HG02798 (cell line): ENCODE measurements at regions not wholly inside any gene's neighbourhood (a gene's known extent, or its start where the extent isn't known, plus 50 kb on each side); places are given as distances from the start of the nearest gene placed in this dataset.

Experiments used
- ATAC-seq: cut with Tn5 transposase; IDR thresholded peaks from one replicate; pipeline ENCODE4 v1.9.1; 2021; ENCODE audit warnings: mild to moderate bottlenecking; ENCODE audit not compliant: unreplicated experiment, poor library complexity

DNA sequence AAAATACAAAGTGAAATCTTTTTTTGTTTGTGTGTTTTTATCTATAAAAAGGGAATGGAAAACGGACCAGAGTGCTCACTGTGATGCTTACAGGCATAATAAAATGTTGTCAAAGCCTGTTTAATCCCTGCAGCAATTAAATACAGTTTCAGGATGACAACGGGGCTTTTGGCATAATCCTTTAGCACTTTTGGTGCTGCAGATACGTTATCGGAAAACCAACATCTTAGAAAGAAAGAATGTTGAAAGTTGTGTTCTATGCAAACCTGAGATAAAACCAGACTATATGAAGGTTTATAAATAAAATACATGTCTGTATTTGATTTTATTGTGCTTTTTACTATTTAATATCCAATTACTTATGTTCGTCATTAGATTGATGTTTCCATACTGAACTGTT, 307.4 kb upstream of the DAB2 start:
- ATAC-seq: no peak

DNA sequence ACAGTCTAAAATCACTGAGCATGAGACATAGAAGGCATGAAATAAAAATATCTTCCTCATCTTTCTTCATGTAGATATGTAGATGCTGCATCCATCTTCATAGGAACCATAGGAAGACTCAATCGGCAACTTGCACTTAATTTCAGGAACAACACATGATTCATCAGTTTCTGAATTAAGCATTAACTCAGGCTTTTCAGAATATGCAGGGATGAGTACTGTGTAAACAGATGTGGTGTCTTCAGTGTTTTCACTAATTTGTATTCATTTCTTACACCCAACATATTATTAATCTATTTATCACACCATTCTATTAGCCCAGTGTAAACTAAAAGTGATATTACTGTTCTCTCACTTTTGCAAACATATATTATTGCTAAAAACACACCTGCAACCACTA, 305.9 kb upstream of the DAB2 start:
- no peak for ATAC-seq

GRCh38 chr5:39730006-39730405, 305.2 kb upstream of the DAB2 start:
- ATAC-seq: no peak

DNA sequence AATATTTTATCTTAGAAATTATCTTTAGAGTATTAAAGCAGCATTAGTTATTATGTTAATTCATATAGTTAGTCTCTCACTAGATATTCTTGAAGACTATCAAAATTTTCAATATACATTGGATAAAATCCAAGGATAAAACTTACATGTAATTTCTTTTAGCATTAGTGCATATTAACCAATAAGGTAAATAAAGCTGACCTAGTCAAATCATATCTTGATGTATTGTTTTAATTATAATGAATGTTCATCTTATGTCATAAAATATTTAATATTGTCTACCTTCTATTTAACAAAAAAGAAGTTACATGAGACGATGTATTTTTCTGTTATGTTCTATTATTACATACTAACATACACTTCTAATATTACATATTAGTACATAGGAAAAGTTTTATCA, 301.7 kb upstream of the DAB2 start:
- no peak for ATAC-seq

- ATAC-seq: no peak
Measured at GRCh38 chr5:39721394-39721793, 296.6 kb upstream of the DAB2 start.

DNA sequence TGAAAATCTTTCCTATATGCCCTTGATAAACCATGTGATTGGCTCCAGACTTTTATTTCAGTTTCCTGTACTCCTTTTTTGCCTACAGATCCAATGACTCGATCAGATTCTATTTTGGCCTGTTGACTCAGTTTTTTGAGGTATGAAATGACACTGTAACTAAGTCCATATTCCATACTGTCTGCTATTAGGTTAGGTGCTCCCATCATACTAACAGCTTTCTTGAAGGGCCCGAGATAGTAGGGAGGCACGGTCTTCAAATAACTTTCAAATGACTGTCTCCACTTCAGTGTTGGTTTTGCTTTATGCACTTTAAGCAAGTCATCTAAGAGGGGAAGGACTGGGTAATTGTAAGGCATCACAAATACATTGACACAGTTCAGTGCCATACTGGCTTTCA, 295.4 kb upstream of the DAB2 start:
- ATAC-seq: no peak

DNA sequence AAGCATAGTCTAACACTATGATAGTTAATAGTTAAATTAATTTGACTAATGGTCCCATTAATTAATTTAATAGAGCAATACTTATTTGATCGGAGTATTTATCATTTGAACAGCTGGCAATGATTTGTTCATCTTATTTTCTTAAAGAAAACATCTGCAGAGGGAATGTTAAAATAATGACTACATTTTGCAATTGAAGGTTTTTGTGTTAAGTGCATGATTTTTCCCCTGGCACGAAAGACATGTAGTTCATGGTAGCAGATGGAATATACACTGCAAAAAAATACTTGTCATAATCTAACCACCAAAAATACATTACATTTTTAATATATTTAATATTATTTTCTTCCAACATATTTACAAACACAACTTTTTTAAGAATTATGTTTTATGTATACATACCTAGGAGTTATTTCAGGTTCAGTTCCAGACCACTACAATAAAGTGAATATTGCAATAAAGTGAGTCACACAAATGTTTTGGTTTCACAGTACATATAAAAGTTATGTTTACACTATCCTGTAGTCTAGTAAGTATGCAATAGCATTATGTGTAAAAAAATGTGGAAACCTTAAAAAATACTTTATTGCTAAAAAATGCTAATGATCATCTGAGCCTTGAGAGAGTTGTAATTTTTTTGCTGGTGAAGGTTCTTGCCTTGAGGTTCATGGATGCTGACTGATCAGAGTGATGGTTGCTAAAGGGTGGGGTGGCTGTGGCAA, 292.6 kb upstream of the DAB2 start:
- ATAC-seq: no peak

GRCh38 chr5:39716532-39717028, 291.8 kb upstream of the DAB2 start:
- ATAC-seq: no peak

GRCh38 chr5:39714036-39714698, 289.4 kb upstream of the DAB2 start:
- peak; percentile 45 for ATAC-seq

DNA sequence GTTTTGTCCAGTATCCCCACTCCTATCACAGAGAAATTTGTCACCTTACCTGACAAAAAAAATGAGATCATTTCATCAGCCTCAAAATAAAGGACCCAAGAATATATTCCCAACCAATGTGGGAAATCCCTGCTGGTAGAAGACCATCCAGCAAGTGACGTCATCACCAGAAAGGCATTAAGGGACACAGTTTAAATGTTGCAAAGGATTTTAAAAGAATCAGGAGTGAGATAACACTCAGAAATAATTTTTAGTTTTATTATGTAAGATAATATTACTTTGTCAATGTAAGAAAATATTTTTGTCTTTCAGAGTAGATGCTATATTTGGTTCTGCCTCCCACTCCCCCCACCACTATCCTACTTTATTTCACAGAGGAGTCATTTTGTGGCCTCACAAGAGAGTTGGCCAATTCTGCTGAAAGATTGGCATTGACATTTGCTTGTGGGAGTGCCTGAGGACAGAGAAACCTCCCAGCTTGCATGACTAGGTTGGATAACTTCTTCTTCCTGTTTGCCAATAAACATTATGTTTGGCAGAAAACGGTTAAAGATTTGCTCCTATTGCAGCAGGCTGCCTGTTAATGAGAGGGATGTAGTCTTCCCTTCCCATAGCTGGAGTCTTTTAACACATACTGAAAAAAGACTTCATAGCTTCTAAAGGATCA, 288.6 kb upstream of the DAB2 start:
- ATAC-seq: no peak

DNA sequence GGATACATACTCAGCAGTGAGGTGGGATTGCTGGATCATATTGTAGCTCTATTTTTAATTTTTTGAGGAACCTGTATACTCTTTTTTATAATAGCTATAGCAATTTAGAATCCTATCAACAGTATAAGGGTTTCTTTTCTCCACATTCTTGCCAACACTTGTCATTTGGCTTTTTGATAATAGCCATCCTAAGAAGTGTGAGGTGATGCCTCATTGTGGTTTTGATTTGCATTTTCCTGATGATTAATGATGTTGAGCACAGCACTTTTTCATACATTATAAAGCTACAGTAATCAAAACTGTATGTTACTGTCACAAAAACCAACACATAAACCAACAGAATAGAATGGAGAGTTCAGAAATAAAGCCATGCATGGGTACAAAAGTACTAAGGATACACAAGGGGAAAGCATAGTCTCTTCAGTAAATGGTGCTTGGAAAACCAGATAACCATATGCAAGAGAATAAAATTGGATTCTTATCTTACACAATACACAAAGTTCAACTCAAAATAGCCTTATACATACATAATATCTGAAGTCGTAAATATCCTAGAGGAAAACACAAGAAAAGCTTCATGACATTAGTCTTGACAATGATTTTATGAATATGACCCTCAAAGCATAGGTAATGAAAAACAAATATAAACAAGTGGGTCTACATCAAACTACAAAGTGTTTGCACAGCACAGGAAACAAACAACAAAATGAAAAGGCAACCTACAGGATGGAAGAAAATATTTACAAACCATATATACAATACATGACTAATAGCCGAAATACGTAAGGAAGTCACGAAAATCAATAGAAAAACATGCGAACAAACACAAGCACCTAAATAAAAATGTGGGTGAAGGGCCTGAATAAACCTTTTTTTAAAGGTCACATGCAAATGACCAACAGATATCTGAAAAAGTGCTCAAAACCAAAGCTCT, 287.8 kb upstream of the DAB2 start:
- no peak for ATAC-seq

DNA sequence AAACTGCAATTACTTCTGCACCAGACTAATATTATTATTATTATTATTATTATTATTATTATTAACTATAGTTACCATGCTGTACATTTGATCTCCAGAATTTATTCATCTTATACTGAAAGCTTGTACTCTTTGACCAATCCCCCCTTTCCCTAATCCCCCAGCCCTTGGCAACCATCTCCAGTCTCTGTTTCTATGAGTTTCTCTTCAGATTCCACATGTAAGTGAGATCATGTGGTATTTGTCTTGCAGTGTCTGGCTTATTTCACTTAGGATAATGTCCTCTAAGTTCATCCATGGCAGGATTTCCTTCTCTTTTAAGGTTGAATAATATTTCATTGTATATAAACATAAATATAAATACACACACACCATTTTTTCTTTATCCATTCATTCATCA, 287.0 kb upstream of the DAB2 start:
- ATAC-seq: no peak

DNA sequence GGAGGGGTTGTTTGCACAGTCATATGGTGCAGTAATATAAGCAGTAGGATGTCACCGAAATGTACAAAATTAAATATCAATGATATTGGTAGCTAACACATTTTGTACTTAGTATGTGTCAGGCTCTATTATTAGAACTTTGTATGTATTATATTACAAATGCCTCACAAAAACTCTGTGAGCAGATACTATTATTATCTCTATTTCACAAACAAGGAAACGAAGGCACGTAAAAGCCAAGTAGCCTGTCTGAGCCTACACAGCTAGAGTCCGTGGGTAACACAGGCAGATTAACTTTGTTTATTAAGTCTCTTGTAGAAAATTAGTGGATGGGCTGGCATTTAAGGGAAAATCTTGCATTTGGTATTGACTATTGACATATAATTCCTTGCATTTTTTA, 284.3 kb upstream of the DAB2 start:
- no peak for ATAC-seq

DNA sequence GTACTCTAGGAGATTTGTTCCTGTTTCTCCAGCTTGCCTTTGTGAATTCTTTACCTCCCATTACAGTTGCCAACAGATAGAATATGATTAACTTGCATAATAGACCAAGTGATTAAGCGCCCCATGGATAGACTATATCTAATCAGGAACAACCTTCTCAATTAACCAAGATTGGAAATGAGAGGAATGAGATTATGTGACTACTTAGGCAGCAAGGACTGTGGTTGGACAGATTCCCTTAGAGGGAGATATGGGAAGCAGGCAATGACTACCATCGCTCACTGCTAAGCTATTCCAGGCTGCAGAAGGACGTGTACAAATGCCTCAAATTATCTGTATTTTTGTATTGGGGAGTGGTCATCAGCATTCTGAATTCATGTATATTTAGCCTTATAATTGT, 278.1 kb upstream of the DAB2 start:
- no peak for ATAC-seq

DNA sequence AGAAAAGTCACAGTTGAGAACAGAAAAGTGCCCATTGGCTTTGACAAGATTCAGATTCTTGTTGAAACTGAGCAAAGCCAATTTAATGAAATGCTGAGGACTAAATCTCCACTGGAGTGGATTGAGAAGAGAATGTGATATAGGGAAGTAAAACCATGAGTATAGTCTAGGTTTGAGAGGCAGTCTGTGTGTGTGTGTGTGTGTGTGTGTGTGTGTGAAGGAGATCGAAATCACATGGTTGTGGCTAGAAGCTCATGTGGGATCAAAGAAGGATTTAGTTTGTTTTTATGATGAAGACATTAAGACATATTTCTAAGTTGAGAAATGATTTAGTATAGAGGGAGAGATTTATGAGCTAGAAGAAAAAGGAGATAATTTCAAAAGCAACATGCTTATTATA, 275.7 kb upstream of the DAB2 start:
- ATAC-seq: no peak

- ATAC-seq: no peak
Measured at GRCh38 chr5:39698838-39699560, 274.2 kb upstream of the DAB2 start.

DNA sequence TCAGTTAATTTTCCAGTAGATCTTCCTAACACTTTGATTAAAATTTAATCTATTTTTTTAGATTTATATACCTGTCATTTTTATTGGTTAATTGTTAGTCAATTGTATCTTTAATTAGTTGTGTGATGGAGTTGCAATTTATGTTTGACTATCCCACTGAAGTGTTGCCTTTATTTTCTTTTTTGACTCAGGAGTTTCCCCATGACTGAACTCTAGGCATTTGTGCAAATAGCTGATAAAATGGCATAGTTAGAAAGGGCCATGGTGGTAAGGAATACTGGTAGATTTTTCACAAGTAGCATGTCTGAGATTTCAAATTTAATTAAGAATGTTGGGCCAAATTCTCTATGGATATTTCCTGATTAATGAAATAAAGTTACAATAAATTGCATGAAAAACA, 273.1 kb upstream of the DAB2 start:
- no peak for ATAC-seq

DNA sequence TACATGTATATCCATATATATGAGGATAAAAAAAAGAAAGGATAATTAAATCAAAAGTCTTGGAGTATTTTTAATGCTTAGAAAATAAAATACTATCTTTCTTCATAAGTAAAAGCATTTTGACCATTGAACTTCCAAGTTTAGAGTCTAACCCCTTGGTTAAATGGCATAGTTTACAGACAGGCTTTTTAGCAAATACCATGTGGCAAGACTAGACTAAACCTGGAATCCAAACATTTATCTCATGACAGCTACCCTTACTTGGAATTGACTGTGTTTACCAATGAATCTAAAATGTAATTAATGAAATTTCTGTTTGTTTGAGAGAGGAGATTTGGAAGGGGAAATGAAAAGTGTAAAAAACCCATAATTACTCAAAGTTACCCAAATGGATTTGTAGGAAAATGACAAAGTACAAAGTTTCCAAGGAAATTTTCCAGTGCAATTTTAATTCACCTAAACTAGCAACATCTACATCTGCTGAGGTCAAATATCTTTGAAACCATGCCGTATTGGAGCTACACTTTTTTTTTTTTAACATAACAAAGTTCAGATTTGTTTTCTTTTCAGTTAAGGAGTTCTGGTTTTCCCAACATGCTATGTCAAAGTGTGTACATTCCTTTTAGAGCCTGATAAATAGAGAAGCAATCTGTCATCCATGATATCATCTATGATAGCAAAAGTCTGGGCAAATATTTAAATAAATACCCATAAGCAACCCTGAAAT, 272.1 kb upstream of the DAB2 start:
- no peak for ATAC-seq

DNA sequence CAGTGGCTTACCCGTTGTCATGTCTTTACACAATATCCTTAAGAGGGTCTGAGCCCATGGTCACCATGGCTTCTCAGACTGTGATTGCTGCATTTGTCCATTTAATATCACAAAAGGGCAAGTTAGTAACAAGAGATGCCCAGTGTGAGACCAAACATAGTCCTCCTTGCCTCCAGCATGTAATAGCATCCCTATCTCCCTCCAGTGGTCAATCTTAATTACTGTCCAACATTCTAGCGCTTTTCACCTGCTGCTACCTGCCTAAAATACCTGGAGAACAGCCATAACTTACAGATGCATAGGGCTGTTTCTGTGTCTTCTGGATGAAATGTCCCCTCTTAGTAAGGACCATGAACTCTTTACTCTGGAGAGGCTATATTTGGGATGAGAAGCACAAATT, 267.2 kb upstream of the DAB2 start:
- ATAC-seq: no peak
